ENCODE measurements at regions not wholly inside any gene's neighbourhood (a gene's known extent, or its start where the extent isn't known, plus 50 kb on each side); places are given as distances from the start of the nearest gene placed in this dataset.

GRCh38 chr9:13621872-13622564 lies 342.5 kb upstream of the MPDZ start:
- Histone ChIP-seq H3K27me3 (ENCODE audit: low read depth, low read length) (no peaks in the 10 kb centered on the region), H4K20me1 (ENCODE audit: insufficient read depth, low read length) (no peaks in the 10 kb centered on the region), H3K36me3 (replicated peaks; ENCODE audit: low read depth, low read length) (no peaks in the 10 kb centered on the region), H3K4me2 (ENCODE audit: low read length) (no peak overlapping the region), H3K4me1 (ENCODE audit: low read length) (peaks cover 11% of the 10 kb centered on the region), H3K4me3 (ENCODE audit: low read length) (no peak overlapping the region), H3K9me3 (ENCODE audit: insufficient read depth, low read length) (no peaks in the 10 kb centered on the region), H3K79me2 (ENCODE audit: low read length) (no peaks in the 10 kb centered on the region), H3K9ac (ENCODE audit: low read length) (no peak overlapping the region), H2AFZ (ENCODE audit: low read depth, low read length) (no peak overlapping the region), H3K27ac (ENCODE audit: low read length) (no peak overlapping the region)
- TF ChIP-seq CTCF (IDR thresholded peaks at IDR 0.05; ENCODE audit: low read depth, low read length) (no peak), EZH2phosphoT487 (IDR thresholded peaks at IDR 0.05; ENCODE audit: low read depth) (no peak)

- H3K4me1 ChIP-seq (ENCODE audit: low read length): peaks cover 11% of the 10 kb centered on the region
- H3K9ac ChIP-seq (ENCODE audit: low read length): no peak overlapping the region
- no peaks in the 10 kb centered on the region for H3K9me3 ChIP-seq (ENCODE audit: insufficient read depth, low read length)
- H3K4me3 ChIP-seq (ENCODE audit: low read length): no peak overlapping the region
- H3K36me3 ChIP-seq (replicated peaks; ENCODE audit: low read depth, low read length): no peaks in the 10 kb centered on the region
- no peak overlapping the region for H3K4me2 ChIP-seq (ENCODE audit: low read length)
- no peak overlapping the region for H2AFZ ChIP-seq (ENCODE audit: low read depth, low read length)
- TF ChIP-seq EZH2phosphoT487 (IDR thresholded peaks at IDR 0.05; ENCODE audit: low read depth) (no peak), CTCF (IDR thresholded peaks at IDR 0.05; ENCODE audit: low read depth, low read length) (no peak)
- no peaks in the 10 kb centered on the region for H3K79me2 ChIP-seq (ENCODE audit: low read length)
- H3K27me3 ChIP-seq (ENCODE audit: low read depth, low read length): no peaks in the 10 kb centered on the region
- H4K20me1 ChIP-seq (ENCODE audit: insufficient read depth, low read length): no peaks in the 10 kb centered on the region
- no peak overlapping the region for H3K27ac ChIP-seq (ENCODE audit: low read length)
These were observed 337.1 kb upstream of the MPDZ start for GRCh38 chr9:13616491-13617035.

GRCh38 chr9:13615660-13616490 lies 336.4 kb upstream of the MPDZ start:
- H4K20me1 ChIP-seq (ENCODE audit: insufficient read depth, low read length): no peaks in the 10 kb centered on the region
- no peak overlapping the region for H3K27ac ChIP-seq (ENCODE audit: low read length)
- H3K9me3 ChIP-seq (ENCODE audit: insufficient read depth, low read length): no peaks in the 10 kb centered on the region
- no peak overlapping the region for H3K9ac ChIP-seq (ENCODE audit: low read length)
- peaks cover 10% of the 10 kb centered on the region for H3K4me1 ChIP-seq (ENCODE audit: low read length)
- no peaks in the 10 kb centered on the region for H3K36me3 ChIP-seq (replicated peaks; ENCODE audit: low read depth, low read length)
- H3K79me2 ChIP-seq (ENCODE audit: low read length): no peaks in the 10 kb centered on the region
- no peak overlapping the region for H2AFZ ChIP-seq (ENCODE audit: low read depth, low read length)
- no peak overlapping the region for H3K4me2 ChIP-seq (ENCODE audit: low read length)
- no peaks in the 10 kb centered on the region for H3K27me3 ChIP-seq (ENCODE audit: low read depth, low read length)
- TF ChIP-seq EZH2phosphoT487 (IDR thresholded peaks at IDR 0.05; ENCODE audit: low read depth): no peak
- TF ChIP-seq CTCF (IDR thresholded peaks at IDR 0.05; ENCODE audit: low read depth, low read length): no peak
- no peak overlapping the region for H3K4me3 ChIP-seq (ENCODE audit: low read length)

- Histone ChIP-seq H3K27ac (ENCODE audit: low read length) (no peak overlapping the region), H3K27me3 (ENCODE audit: low read depth, low read length) (no peaks in the 10 kb centered on the region), H3K36me3 (replicated peaks; ENCODE audit: low read depth, low read length) (no peaks in the 10 kb centered on the region), H2AFZ (ENCODE audit: low read depth, low read length) (no peak overlapping the region), H3K4me1 (ENCODE audit: low read length) (no peaks in the 10 kb centered on the region), H3K9ac (ENCODE audit: low read length) (no peak overlapping the region), H3K4me2 (ENCODE audit: low read length) (no peak overlapping the region), H3K4me3 (ENCODE audit: low read length) (no peak overlapping the region), H3K9me3 (ENCODE audit: insufficient read depth, low read length) (no peaks in the 10 kb centered on the region), H3K79me2 (ENCODE audit: low read length) (no peaks in the 10 kb centered on the region), H4K20me1 (ENCODE audit: insufficient read depth, low read length) (no peaks in the 10 kb centered on the region)
- TF ChIP-seq CTCF (IDR thresholded peaks at IDR 0.05; ENCODE audit: low read depth, low read length): no peak
- no peak for TF ChIP-seq EZH2phosphoT487 (IDR thresholded peaks at IDR 0.05; ENCODE audit: low read depth)
These were observed 334.6 kb upstream of the MPDZ start for GRCh38 chr9:13614060-13614459.

Data from OCI-LY3 (cell line).